Esophagus squamous epithelium (tissue), 4 donors: ENCODE measurements at regions not wholly inside any gene's neighbourhood (a gene's known extent, or its start where the extent isn't known, plus 50 kb on each side); places are given as distances from the start of the nearest gene placed in this dataset.

ENCODE experiments used
- POLR2A ChIP-seq, 4 donors: fragments of 450-650 bp; IDR thresholded peaks; one replicate each; pipeline ENCODE4 v1.6.1; 2017; ENCODE audit warnings: antibody characterized with exemption in 4 of 4, mild to moderate bottlenecking in 4 of 4, moderate library complexity in 3 of 4
- TF ChIP-seq, protein P1 (sequence below), 6 experiments: fragments of 450-650 bp in 4 of 6; fragments of 200-600 bp in 2 of 6; sonication (generic) in 2 of 6; IDR thresholded peaks; one replicate each; pipeline ENCODE4 v1.5.1; 2016 to 2019; ENCODE audit warnings: antibody characterized with exemption in 6 of 6, mild to moderate bottlenecking in 4 of 6, moderate library complexity in 4 of 6

DNA sequence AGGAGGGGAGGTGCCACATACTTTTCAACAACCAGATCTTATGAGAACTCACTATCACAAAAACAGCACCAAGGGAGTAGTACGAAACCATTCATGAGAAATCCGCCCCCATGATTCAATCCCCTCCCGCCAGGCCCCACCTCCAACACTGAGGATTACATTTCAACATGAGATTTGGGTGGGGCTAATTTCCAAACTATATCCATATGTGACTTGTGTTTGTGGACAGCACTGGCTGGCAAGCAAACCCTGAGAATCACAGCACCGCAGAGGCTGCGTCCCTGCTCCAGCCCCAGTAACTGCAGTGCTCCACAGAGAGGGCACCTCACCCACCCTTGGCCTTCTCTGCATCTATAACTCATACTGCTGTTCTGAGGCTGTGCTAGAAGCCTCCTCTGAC is 211.2 kb upstream of the PODXL start:
- no peak for TF ChIP-seq POLR2A (IDR thresholded peaks at IDR 0.05)
- TF ChIP-seq, protein P1, sequence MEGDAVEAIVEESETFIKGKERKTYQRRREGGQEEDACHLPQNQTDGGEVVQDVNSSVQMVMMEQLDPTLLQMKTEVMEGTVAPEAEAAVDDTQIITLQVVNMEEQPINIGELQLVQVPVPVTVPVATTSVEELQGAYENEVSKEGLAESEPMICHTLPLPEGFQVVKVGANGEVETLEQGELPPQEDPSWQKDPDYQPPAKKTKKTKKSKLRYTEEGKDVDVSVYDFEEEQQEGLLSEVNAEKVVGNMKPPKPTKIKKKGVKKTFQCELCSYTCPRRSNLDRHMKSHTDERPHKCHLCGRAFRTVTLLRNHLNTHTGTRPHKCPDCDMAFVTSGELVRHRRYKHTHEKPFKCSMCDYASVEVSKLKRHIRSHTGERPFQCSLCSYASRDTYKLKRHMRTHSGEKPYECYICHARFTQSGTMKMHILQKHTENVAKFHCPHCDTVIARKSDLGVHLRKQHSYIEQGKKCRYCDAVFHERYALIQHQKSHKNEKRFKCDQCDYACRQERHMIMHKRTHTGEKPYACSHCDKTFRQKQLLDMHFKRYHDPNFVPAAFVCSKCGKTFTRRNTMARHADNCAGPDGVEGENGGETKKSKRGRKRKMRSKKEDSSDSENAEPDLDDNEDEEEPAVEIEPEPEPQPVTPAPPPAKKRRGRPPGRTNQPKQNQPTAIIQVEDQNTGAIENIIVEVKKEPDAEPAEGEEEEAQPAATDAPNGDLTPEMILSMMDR (IDR thresholded peaks at IDR 0.05), result no peak
